T-helper 17 cell (primary cell): ENCODE measurements at regions not wholly inside any gene's neighbourhood (a gene's known extent, or its start where the extent isn't known, plus 50 kb on each side); places are given as distances from the start of the nearest gene placed in this dataset.
"Not testable (repeated sequence)": the region's sequence is repeated elsewhere in the genome, so short reads cannot be mapped to it uniquely, and the experiment has no call there.

Source experiments
- ATAC-seq: fragments of 150-1000 bp; cut with Tn5 transposase; 2 replicates; pipeline ENCODE4 v1.10.0; 2021; ENCODE audit warnings: mild to moderate bottlenecking, moderate library complexity
- DNase-seq, 3 donors: peaks; one replicate each; pipeline versions ENCODE4 v3.0.0 to v3.0.0-alpha.2; 2020 to 2021
- H3K9me3 ChIP-seq: one replicate; pipeline ENCODE4 v1.7.0; 2013; ENCODE audit warnings: low read length, mild to moderate bottlenecking; ENCODE audit not compliant: control insufficient read depth, poor library complexity, severe bottlenecking
- H3K27ac Mint-ChIP-seq: one replicate; pipeline ENCODE4 v1.8.0; 2022; ENCODE audit warnings: mild to moderate bottlenecking, moderate library complexity, mixed read lengths
- H3K27me3 Mint-ChIP-seq: one replicate; pipeline ENCODE4 v1.8.0; 2022; ENCODE audit warnings: mixed read lengths
- H3K36me3 Mint-ChIP-seq: one replicate; pipeline ENCODE4 v1.8.0; 2022; ENCODE audit warnings: low read depth, mixed read lengths
- H3K4me1 Mint-ChIP-seq: one replicate; pipeline ENCODE4 v1.8.0; 2022; ENCODE audit warnings: mild to moderate bottlenecking, mixed read lengths
- H3K4me3 Mint-ChIP-seq: one replicate; pipeline ENCODE4 v1.8.0; 2022; ENCODE audit warnings: mild to moderate bottlenecking, moderate library complexity, mixed read lengths

- not testable (repeated sequence) for H3K9me3 ChIP-seq, H3K36me3 Mint-ChIP-seq, H3K4me1 Mint-ChIP-seq, ATAC-seq, DNase-seq, H3K27ac Mint-ChIP-seq, H3K27me3 Mint-ChIP-seq, H3K4me3 Mint-ChIP-seq
Measured at GRCh38 chr11:3532958-3533357, 108.8 kb downstream of the ART5 start.

- H3K4me3 Mint-ChIP-seq, H3K27ac Mint-ChIP-seq, DNase-seq, H3K4me1 Mint-ChIP-seq, H3K9me3 ChIP-seq, H3K36me3 Mint-ChIP-seq, ATAC-seq, H3K27me3 Mint-ChIP-seq: not testable (repeated sequence)
Measured at GRCh38 chr11:3531280-3531679, 110.5 kb downstream of the ART5 start.

- not testable (repeated sequence) for H3K9me3 ChIP-seq, DNase-seq, H3K27ac Mint-ChIP-seq, ATAC-seq, H3K27me3 Mint-ChIP-seq, H3K4me1 Mint-ChIP-seq, H3K36me3 Mint-ChIP-seq, H3K4me3 Mint-ChIP-seq
Measured at GRCh38 chr11:3523567-3523966, 118.2 kb downstream of the ART5 start.

- H3K27ac Mint-ChIP-seq, H3K9me3 ChIP-seq, H3K36me3 Mint-ChIP-seq, ATAC-seq, H3K4me3 Mint-ChIP-seq, H3K27me3 Mint-ChIP-seq, DNase-seq: not testable (repeated sequence)
- peaks cover 14% of the 10 kb centered on the region for H3K4me1 Mint-ChIP-seq
Measured at GRCh38 chr11:3520905-3521304, 120.9 kb downstream of the ART5 start.

GRCh38 chr11:3519841-3520240, 122.0 kb downstream of the ART5 start:
- H3K27ac Mint-ChIP-seq, H3K4me3 Mint-ChIP-seq, H3K9me3 ChIP-seq, ATAC-seq, DNase-seq, H3K27me3 Mint-ChIP-seq, H3K36me3 Mint-ChIP-seq: not testable (repeated sequence)
- H3K4me1 Mint-ChIP-seq: peaks cover 21% of the 10 kb centered on the region

GRCh38 chr11:3516934-3517567, 124.7 kb downstream of the ART5 start:
- peak overlapping the region; percentile 100 for H3K27ac Mint-ChIP-seq
- H3K9me3 ChIP-seq, H3K27me3 Mint-ChIP-seq, H3K36me3 Mint-ChIP-seq, ATAC-seq, DNase-seq: not testable (repeated sequence)
- H3K4me1 Mint-ChIP-seq: peaks cover 32% of the 10 kb centered on the region
- H3K4me3 Mint-ChIP-seq: peak overlapping the region; percentile 19

GRCh38 chr11:3516345-3516933, 125.4 kb downstream of the ART5 start:
- DNase-seq, H3K9me3 ChIP-seq, H3K36me3 Mint-ChIP-seq, ATAC-seq, H3K27me3 Mint-ChIP-seq: not testable (repeated sequence)
- peak overlapping the region; percentile 19 for H3K4me3 Mint-ChIP-seq
- H3K4me1 Mint-ChIP-seq: peaks cover 38% of the 10 kb centered on the region
- peak overlapping the region; percentile 100 for H3K27ac Mint-ChIP-seq

- peak overlapping the region; percentile 89 for H3K4me3 Mint-ChIP-seq
- H3K36me3 Mint-ChIP-seq, H3K9me3 ChIP-seq, H3K27me3 Mint-ChIP-seq, DNase-seq, ATAC-seq: not testable (repeated sequence)
- H3K27ac Mint-ChIP-seq: peak overlapping the region; percentile 100
- peaks cover 49% of the 10 kb centered on the region for H3K4me1 Mint-ChIP-seq
Measured at GRCh38 chr11:3514635-3515424, 127.0 kb downstream of the ART5 start.

GRCh38 chr11:3513311-3513710, 128.5 kb downstream of the ART5 start:
- H3K36me3 Mint-ChIP-seq, H3K9me3 ChIP-seq, DNase-seq, H3K27me3 Mint-ChIP-seq, ATAC-seq: not testable (repeated sequence)
- Mint-ChIP-seq H3K27ac (peak overlapping the region; percentile 100), H3K4me1 (peaks cover 49% of the 10 kb centered on the region), H3K4me3 (peak overlapping the region; percentile 93)

- not testable (repeated sequence) for H3K9me3 ChIP-seq, H3K27me3 Mint-ChIP-seq, H3K36me3 Mint-ChIP-seq, DNase-seq, ATAC-seq
- peak overlapping the region; percentile 100 for H3K27ac Mint-ChIP-seq
- peaks cover 49% of the 10 kb centered on the region for H3K4me1 Mint-ChIP-seq
- H3K4me3 Mint-ChIP-seq: peak overlapping the region; percentile 93
Measured at GRCh38 chr11:3512751-3513150, 129.0 kb downstream of the ART5 start.

- peak; percentile 16 to 64 (median 53) for DNase-seq
- not testable (repeated sequence) for H3K36me3 Mint-ChIP-seq, H3K9me3 ChIP-seq, H3K27me3 Mint-ChIP-seq
- peaks cover 48% of the 10 kb centered on the region for H3K4me1 Mint-ChIP-seq
- peak; percentile 66 for ATAC-seq
- peak overlapping the region; percentile 93 for H3K4me3 Mint-ChIP-seq
- H3K27ac Mint-ChIP-seq: peak overlapping the region; percentile 100
Measured at GRCh38 chr11:3512133-3512703, 129.6 kb downstream of the ART5 start.

GRCh38 chr11:3511416-3512132, 130.2 kb downstream of the ART5 start:
- peak overlapping the region; percentile 93 for H3K4me3 Mint-ChIP-seq
- H3K27ac Mint-ChIP-seq: peak overlapping the region; percentile 100
- H3K4me1 Mint-ChIP-seq: peaks cover 43% of the 10 kb centered on the region
- not testable (repeated sequence) for H3K27me3 Mint-ChIP-seq, H3K9me3 ChIP-seq, DNase-seq, H3K36me3 Mint-ChIP-seq
- peak; percentile 81 for ATAC-seq

- peak overlapping the region; percentile 100 for H3K27ac Mint-ChIP-seq
- not testable (repeated sequence) for ATAC-seq, H3K36me3 Mint-ChIP-seq, H3K27me3 Mint-ChIP-seq, DNase-seq, H3K9me3 ChIP-seq
- H3K4me1 Mint-ChIP-seq: peaks cover 32% of the 10 kb centered on the region
- peak overlapping the region; percentile 37 for H3K4me3 Mint-ChIP-seq
Measured at GRCh38 chr11:3509563-3509962, 130.6 kb upstream of the ZNF195 start.
